HL-60 (cell line): ENCODE measurements at regions not wholly inside any gene's neighbourhood (a gene's known extent, or its start where the extent isn't known, plus 50 kb on each side); places are given as distances from the start of the nearest gene placed in this dataset.

Experiments used
- DNase-seq, 2 experiments: peaks; one replicate each; pipeline ENCODE4 v3.0.0-alpha.2; 2010 to 2020; ENCODE audit warnings: low read depth in 1 of 2, low spot score in 1 of 2
- H3K27ac ChIP-seq: fragments of 250-450 bp; sonication (Bioruptor Pico); replicated peaks from 2 replicates; pipeline ENCODE4 v1.5.1; 2020; ENCODE audit warnings: mild to moderate bottlenecking, moderate library complexity
- H3K27me3 ChIP-seq: fragments of 250-450 bp; sonication (Bioruptor Pico); 2 replicates; pipeline ENCODE4 v1.5.1; 2021; ENCODE audit warnings: mild to moderate bottlenecking, moderate library complexity; ENCODE audit not compliant: insufficient read depth, poor library complexity, severe bottlenecking
- H3K4me3 ChIP-seq: replicated peaks from 2 replicates; pipeline ENCODE4 v1.5.1; 2011; ENCODE audit warnings: mild to moderate bottlenecking, control low read depth, low read length; ENCODE audit not compliant: insufficient read depth
- GABPA ChIP-seq: IDR thresholded peaks from 2 replicates; pipeline ENCODE4 v1.6.1; 2012; ENCODE audit warnings: low read depth
- POLR2AphosphoS5 ChIP-seq: IDR thresholded peaks from 2 replicates; pipeline ENCODE4 v1.6.1; 2012; ENCODE audit warnings: low read depth
- SPI1 ChIP-seq: IDR thresholded peaks from 2 replicates; pipeline ENCODE4 v1.6.1; 2012; ENCODE audit warnings: low read depth, mild to moderate bottlenecking, borderline replicate concordance
- TF ChIP-seq, protein P1 (sequence below): IDR thresholded peaks from 2 replicates; pipeline ENCODE4 v1.6.1; 2012; ENCODE audit warnings: low read depth; ENCODE audit not compliant: insufficient replicate concordance
- TF ChIP-seq, protein P2 (sequence below): IDR thresholded peaks from one replicate; pipeline ENCODE4 v1.5.1; 2011; ENCODE audit warnings: low read length, control low read depth, inconsistent platforms; ENCODE audit not compliant: insufficient read depth

DNA sequence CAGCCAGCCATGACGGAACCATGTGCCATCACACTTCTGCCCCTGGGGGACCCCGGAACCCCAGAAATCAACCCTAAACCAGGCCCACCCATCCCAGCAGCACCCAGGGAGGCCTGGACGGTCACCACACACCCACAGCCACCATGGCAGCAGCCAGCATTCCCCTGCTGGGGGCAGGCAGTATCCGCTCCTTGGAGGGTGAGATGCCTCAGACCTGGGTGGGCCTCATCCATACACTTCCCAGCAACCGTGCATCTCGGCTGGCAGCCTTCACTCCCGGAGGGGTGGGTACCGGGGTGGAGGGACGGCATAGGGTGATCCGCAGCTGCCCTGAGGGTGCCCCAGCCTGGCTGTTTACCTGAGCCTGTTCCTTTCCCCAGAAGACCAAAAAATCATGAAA, 69.1 kb upstream of the FAM20C start:
- Histone ChIP-seq H3K4me3 (no peak overlapping the region), H3K27ac (no peak overlapping the region), H3K27me3 (no peaks in the 10 kb centered on the region)
- DNase-seq = no peak
- TF ChIP-seq, protein P1, sequence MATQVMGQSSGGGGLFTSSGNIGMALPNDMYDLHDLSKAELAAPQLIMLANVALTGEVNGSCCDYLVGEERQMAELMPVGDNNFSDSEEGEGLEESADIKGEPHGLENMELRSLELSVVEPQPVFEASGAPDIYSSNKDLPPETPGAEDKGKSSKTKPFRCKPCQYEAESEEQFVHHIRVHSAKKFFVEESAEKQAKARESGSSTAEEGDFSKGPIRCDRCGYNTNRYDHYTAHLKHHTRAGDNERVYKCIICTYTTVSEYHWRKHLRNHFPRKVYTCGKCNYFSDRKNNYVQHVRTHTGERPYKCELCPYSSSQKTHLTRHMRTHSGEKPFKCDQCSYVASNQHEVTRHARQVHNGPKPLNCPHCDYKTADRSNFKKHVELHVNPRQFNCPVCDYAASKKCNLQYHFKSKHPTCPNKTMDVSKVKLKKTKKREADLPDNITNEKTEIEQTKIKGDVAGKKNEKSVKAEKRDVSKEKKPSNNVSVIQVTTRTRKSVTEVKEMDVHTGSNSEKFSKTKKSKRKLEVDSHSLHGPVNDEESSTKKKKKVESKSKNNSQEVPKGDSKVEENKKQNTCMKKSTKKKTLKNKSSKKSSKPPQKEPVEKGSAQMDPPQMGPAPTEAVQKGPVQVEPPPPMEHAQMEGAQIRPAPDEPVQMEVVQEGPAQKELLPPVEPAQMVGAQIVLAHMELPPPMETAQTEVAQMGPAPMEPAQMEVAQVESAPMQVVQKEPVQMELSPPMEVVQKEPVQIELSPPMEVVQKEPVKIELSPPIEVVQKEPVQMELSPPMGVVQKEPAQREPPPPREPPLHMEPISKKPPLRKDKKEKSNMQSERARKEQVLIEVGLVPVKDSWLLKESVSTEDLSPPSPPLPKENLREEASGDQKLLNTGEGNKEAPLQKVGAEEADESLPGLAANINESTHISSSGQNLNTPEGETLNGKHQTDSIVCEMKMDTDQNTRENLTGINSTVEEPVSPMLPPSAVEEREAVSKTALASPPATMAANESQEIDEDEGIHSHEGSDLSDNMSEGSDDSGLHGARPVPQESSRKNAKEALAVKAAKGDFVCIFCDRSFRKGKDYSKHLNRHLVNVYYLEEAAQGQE = no peak
- TF ChIP-seq, protein P2, sequence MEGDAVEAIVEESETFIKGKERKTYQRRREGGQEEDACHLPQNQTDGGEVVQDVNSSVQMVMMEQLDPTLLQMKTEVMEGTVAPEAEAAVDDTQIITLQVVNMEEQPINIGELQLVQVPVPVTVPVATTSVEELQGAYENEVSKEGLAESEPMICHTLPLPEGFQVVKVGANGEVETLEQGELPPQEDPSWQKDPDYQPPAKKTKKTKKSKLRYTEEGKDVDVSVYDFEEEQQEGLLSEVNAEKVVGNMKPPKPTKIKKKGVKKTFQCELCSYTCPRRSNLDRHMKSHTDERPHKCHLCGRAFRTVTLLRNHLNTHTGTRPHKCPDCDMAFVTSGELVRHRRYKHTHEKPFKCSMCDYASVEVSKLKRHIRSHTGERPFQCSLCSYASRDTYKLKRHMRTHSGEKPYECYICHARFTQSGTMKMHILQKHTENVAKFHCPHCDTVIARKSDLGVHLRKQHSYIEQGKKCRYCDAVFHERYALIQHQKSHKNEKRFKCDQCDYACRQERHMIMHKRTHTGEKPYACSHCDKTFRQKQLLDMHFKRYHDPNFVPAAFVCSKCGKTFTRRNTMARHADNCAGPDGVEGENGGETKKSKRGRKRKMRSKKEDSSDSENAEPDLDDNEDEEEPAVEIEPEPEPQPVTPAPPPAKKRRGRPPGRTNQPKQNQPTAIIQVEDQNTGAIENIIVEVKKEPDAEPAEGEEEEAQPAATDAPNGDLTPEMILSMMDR = no peak
- no peak for TF ChIP-seq GABPA
- no peak for TF ChIP-seq SPI1
- TF ChIP-seq POLR2AphosphoS5 = no peak

DNA sequence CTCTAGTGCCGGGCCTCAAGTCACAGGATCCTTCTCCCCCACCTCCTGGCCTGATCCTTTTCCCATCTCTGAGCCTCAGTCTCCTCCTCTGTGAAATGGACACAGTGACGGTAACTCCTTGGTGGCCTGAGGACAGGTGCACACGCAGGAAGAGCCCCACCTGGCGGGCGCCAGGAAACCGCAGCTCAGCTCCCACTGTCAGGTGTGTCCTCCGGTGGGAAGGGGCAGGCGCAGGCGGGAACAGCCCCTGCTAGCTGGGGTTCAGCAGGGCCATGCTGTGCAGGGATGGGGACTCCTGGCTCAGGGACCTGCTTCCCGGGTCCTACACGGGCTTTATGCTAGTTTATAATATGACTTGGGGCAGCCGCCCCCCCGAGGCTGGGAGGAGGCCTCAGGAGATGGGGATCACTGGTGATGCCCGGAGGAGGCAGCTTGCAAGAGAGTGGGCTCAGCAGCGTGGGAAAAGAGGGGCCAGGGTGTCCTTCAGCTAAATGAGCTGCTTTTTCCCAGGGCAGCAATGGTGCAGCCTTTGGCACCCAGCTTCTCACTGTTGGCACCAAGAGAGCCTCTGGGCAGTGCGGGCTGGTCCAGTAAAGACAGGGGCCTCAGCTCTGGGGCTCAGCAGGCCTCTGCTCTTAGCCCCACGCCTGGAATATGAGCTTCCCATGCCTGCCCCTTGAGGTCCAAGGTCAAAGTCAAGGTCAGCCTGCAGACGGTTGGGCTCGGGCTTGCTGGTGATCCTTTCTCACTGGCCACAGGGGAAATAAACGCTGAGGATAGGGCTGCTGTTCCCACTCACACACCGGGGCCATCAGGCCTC, 68.0 kb upstream of the FAM20C start:
- TF ChIP-seq GABPA (no peak), POLR2AphosphoS5 (no peak), SPI1 (no peak)
- TF ChIP-seq, protein P2 = no peak
- TF ChIP-seq, protein P1 = no peak
- no peak for DNase-seq
- no peaks in the 10 kb centered on the region for H3K27me3 ChIP-seq
- no peak overlapping the region for H3K4me3 ChIP-seq
- no peak overlapping the region for H3K27ac ChIP-seq

DNA sequence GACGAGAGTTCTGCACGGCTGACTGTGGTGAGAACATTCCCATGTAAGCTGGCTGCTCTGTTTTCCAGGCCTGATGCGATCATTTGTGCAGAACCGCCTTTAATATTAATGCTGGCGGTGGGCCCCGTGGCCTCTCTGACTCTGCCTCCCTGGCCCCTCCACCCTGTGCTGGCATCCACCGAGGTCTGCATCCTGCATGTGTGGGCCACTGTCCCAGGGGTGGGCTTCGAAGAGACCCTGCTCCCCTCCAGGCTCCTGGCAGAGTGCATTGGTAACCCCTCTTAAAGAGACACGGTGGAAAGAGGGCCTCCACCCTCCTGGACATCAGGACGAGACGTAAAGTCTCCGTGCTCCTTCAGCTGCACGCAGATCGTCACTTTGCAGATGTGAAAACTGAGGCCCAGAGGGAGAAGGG, 67.3 kb upstream of the FAM20C start:
- no peaks in the 10 kb centered on the region for H3K27me3 ChIP-seq
- no peak for DNase-seq
- TF ChIP-seq, protein P2 = no peak
- TF ChIP-seq, protein P1 = no peak
- no peak for TF ChIP-seq GABPA
- TF ChIP-seq POLR2AphosphoS5 = no peak
- TF ChIP-seq SPI1 = no peak

More for the DNA sequence above, 67.3 kb upstream of the FAM20C start:
- Histone ChIP-seq H3K27ac (no peak overlapping the region), H3K4me3 (no peak overlapping the region)
